GM19025 (cell line): ENCODE measurements at regions not wholly inside any gene's neighbourhood (a gene's known extent, or its start where the extent isn't known, plus 50 kb on each side); places are given as distances from the start of the nearest gene placed in this dataset.

Experiments
- ATAC-seq: cut with Tn5 transposase; IDR thresholded peaks from one replicate; pipeline ENCODE4 v1.9.1; 2021; ENCODE audit warnings: mild to moderate bottlenecking, low read depth, moderate library complexity; ENCODE audit not compliant: unreplicated experiment

- ATAC-seq, result no peak
These were observed 62.9 kb downstream of the NHLRC3 start for GRCh38 chr13:39100996-39101738.

- ATAC-seq, result no peak
These were observed 64.8 kb downstream of the NHLRC3 start for GRCh38 chr13:39102981-39103490.

- ATAC-seq, result no peak
These were observed 66.9 kb downstream of the NHLRC3 start for GRCh38 chr13:39105110-39105509.

- ATAC-seq, result no peak
These were observed 68.2 kb downstream of the NHLRC3 start for GRCh38 chr13:39106216-39107005.

GRCh38 chr13:39107561-39107960 lies 69.3 kb downstream of the NHLRC3 start:
- no peak for ATAC-seq

- ATAC-seq, result no peak
These were observed 70.5 kb downstream of the NHLRC3 start for GRCh38 chr13:39108783-39109182.

- no peak for ATAC-seq
These were observed 72.4 kb downstream of the NHLRC3 start for GRCh38 chr13:39110518-39111097.

- ATAC-seq, result no peak
These were observed 72.9 kb downstream of the NHLRC3 start for GRCh38 chr13:39111145-39111544.

GRCh38 chr13:39119422-39119821 lies 81.2 kb downstream of the NHLRC3 start:
- no peak for ATAC-seq

- ATAC-seq, result no peak
These were observed 85.3 kb downstream of the NHLRC3 start for GRCh38 chr13:39123578-39123977.

- ATAC-seq, result no peak
These were observed 91.0 kb downstream of the NHLRC3 start for GRCh38 chr13:39129213-39129612.

GRCh38 chr13:39130301-39130700 lies 92.0 kb downstream of the NHLRC3 start:
- no peak for ATAC-seq

GRCh38 chr13:39132286-39133230 lies 94.3 kb downstream of the NHLRC3 start:
- ATAC-seq, result no peak

GRCh38 chr13:39133781-39134180 lies 95.5 kb downstream of the NHLRC3 start:
- no peak for ATAC-seq

GRCh38 chr13:39134574-39134973 lies 96.3 kb downstream of the NHLRC3 start:
- ATAC-seq, result no peak

GRCh38 chr13:39144391-39144790 lies 106.1 kb downstream of the NHLRC3 start:
- no peak for ATAC-seq

- ATAC-seq, result no peak
These were observed 106.8 kb downstream of the NHLRC3 start for GRCh38 chr13:39144941-39145533.

GRCh38 chr13:39148513-39148961 lies 110.3 kb downstream of the NHLRC3 start:
- ATAC-seq, result no peak

GRCh38 chr13:39149896-39150295 lies 111.6 kb downstream of the NHLRC3 start:
- no peak for ATAC-seq

GRCh38 chr13:39154041-39154440 lies 115.8 kb downstream of the NHLRC3 start:
- no peak for ATAC-seq
